ENCODE measurements at regions not wholly inside any gene's neighbourhood (a gene's known extent, or its start where the extent isn't known, plus 50 kb on each side); places are given as distances from the start of the nearest gene placed in this dataset.

- Histone ChIP-seq H3K4me1 (no peaks in the 10 kb centered on the region), H3K9me3 (no peaks in the 10 kb centered on the region), H3K4me3 (no peak overlapping the region), H3K36me3 (ENCODE audit: insufficient read depth in 1 of 2, low read depth in 1 of 2) (no peaks in the 10 kb centered on the region), H3K27ac (no peak overlapping the region), H3K27me3 (ENCODE audit: insufficient read depth in 3 of 3, low read length in 2 of 3) (no peaks in the 10 kb centered on the region)
- ATAC-seq (no peak), DNase-seq (no peak)
- intact Hi-C loops (cut with DNase I): no loop called here
- 22 to 39% (median 34%) methylated on average over 2 of the region's 2 CpGs for WGBS, 3 donors
- TF ChIP-seq CTCF (IDR thresholded peaks at IDR 0.05): no peak
Measured at GRCh38 chr4:110424144-110424543, 51.8 kb upstream of the ENPEP start.

- no peaks in the 10 kb centered on the region for H3K27me3 ChIP-seq (ENCODE audit: insufficient read depth in 3 of 3, low read length in 2 of 3)
- H3K9me3 ChIP-seq: no peaks in the 10 kb centered on the region
- H3K27ac ChIP-seq: no peak overlapping the region
- ATAC-seq: no peak
- no peaks in the 10 kb centered on the region for H3K4me1 ChIP-seq
- 92 to 96% (median 95%) methylated on average over 12 to 15 of the region's 15 CpGs for WGBS, 3 donors
- H3K36me3 ChIP-seq (ENCODE audit: insufficient read depth in 1 of 2, low read depth in 1 of 2): no peaks in the 10 kb centered on the region
- TF ChIP-seq CTCF (IDR thresholded peaks at IDR 0.05): no peak
- H3K4me3 ChIP-seq: no peak overlapping the region
- peak in 1 of 2 donors; percentile 42 for DNase-seq
- intact Hi-C loops (cut with DNase I): no loop called here
Measured at GRCh38 chr4:110418641-110419040, 57.3 kb upstream of the ENPEP start.

- ATAC-seq (no peak), DNase-seq (no peak)
- Histone ChIP-seq H3K36me3 (ENCODE audit: insufficient read depth in 1 of 2, low read depth in 1 of 2) (no peaks in the 10 kb centered on the region), H3K27me3 (ENCODE audit: insufficient read depth in 3 of 3, low read length in 2 of 3) (no peaks in the 10 kb centered on the region), H3K4me3 (no peak overlapping the region), H3K4me1 (no peaks in the 10 kb centered on the region), H3K9me3 (no peaks in the 10 kb centered on the region), H3K27ac (no peak overlapping the region)
- no peak for TF ChIP-seq CTCF (IDR thresholded peaks at IDR 0.05)
- intact Hi-C loops (cut with DNase I): no loop called here
Measured at GRCh38 chr4:110417136-110417535, 58.8 kb upstream of the ENPEP start.

GRCh38 chr4:110415478-110415877 lies 60.5 kb upstream of the ENPEP start:
- intact Hi-C loops (cut with DNase I): no loop called here
- H3K27me3 ChIP-seq (ENCODE audit: insufficient read depth in 3 of 3, low read length in 2 of 3): no peaks in the 10 kb centered on the region
- H3K4me3 ChIP-seq: no peak overlapping the region
- no peak for DNase-seq
- no peaks in the 10 kb centered on the region for H3K36me3 ChIP-seq (ENCODE audit: insufficient read depth in 1 of 2, low read depth in 1 of 2)
- H3K4me1 ChIP-seq: no peaks in the 10 kb centered on the region
- 85 to 87% (median 86%) methylated on average over 4 of the region's 4 CpGs for WGBS, 3 donors
- H3K27ac ChIP-seq: no peak overlapping the region
- H3K9me3 ChIP-seq: no peaks in the 10 kb centered on the region
- no peak for TF ChIP-seq CTCF (IDR thresholded peaks at IDR 0.05)
- no peak for ATAC-seq

- Histone ChIP-seq H3K27me3 (ENCODE audit: insufficient read depth in 3 of 3, low read length in 2 of 3) (no peaks in the 10 kb centered on the region), H3K4me1 (no peaks in the 10 kb centered on the region), H3K36me3 (ENCODE audit: insufficient read depth in 1 of 2, low read depth in 1 of 2) (no peaks in the 10 kb centered on the region), H3K27ac (no peak overlapping the region), H3K9me3 (no peaks in the 10 kb centered on the region), H3K4me3 (no peak overlapping the region)
- 33 to 40% (median 38%) methylated on average over 3 of the region's 3 CpGs for WGBS, 3 donors
- no peak for DNase-seq
- intact Hi-C loops (cut with DNase I): no loop called here
- ATAC-seq: no peak
- no peak for TF ChIP-seq CTCF (IDR thresholded peaks at IDR 0.05)
Measured at GRCh38 chr4:110415041-110415440, 60.9 kb upstream of the ENPEP start.

Measured in psoas muscle (tissue), 7 donors.